HG03025 (cell line): ENCODE measurements at regions not wholly inside any gene's neighbourhood (a gene's known extent, or its start where the extent isn't known, plus 50 kb on each side); places are given as distances from the start of the nearest gene placed in this dataset.

Experiments used
- ATAC-seq: cut with Tn5 transposase; IDR thresholded peaks from one replicate; pipeline ENCODE4 v1.9.1; 2021; ENCODE audit warnings: mild to moderate bottlenecking, moderate library complexity; ENCODE audit not compliant: unreplicated experiment, low FRiP score

GRCh38 chr1:217097819-217098218 is 374.6 kb upstream of the ESRRG start:
- ATAC-seq = no peak

GRCh38 chr1:217096200-217096599 is 373.0 kb upstream of the ESRRG start:
- no peak for ATAC-seq

- no peak for ATAC-seq
Observed at GRCh38 chr1:217095050-217095622, 371.9 kb upstream of the ESRRG start.

- ATAC-seq = no peak
Observed at GRCh38 chr1:217091561-217091960, 368.3 kb upstream of the ESRRG start.

GRCh38 chr1:217090060-217090911 is 367.1 kb upstream of the ESRRG start:
- no peak for ATAC-seq

- no peak for ATAC-seq
Observed at GRCh38 chr1:217089361-217090014, 366.3 kb upstream of the ESRRG start.

- no peak for ATAC-seq
Observed at GRCh38 chr1:217088521-217089284, 365.5 kb upstream of the ESRRG start.

GRCh38 chr1:217088011-217088410 is 364.8 kb upstream of the ESRRG start:
- no peak for ATAC-seq

- ATAC-seq = no peak
Observed at GRCh38 chr1:217079584-217079983, 356.4 kb upstream of the ESRRG start.

GRCh38 chr1:217078959-217079358 is 355.7 kb upstream of the ESRRG start:
- ATAC-seq = no peak

GRCh38 chr1:217078078-217078690 is 355.0 kb upstream of the ESRRG start:
- ATAC-seq = no peak

GRCh38 chr1:217077426-217077825 is 354.2 kb upstream of the ESRRG start:
- no peak for ATAC-seq

- no peak for ATAC-seq
Observed at GRCh38 chr1:217076902-217077301, 353.7 kb upstream of the ESRRG start.

- ATAC-seq = no peak
Observed at GRCh38 chr1:217072926-217073325, 349.7 kb upstream of the ESRRG start.

- no peak for ATAC-seq
Observed at GRCh38 chr1:217067642-217068041, 344.4 kb upstream of the ESRRG start.

GRCh38 chr1:217066794-217067193 is 343.6 kb upstream of the ESRRG start:
- ATAC-seq = no peak

GRCh38 chr1:217063172-217063908 is 340.1 kb upstream of the ESRRG start:
- ATAC-seq = no peak

GRCh38 chr1:217062586-217062985 is 339.4 kb upstream of the ESRRG start:
- ATAC-seq = no peak

- ATAC-seq = no peak
Observed at GRCh38 chr1:217059401-217059800, 336.2 kb upstream of the ESRRG start.

- no peak for ATAC-seq
Observed at GRCh38 chr1:217053676-217054075, 330.4 kb upstream of the ESRRG start.
